GM23338 (cell line): ENCODE measurements at regions not wholly inside any gene's neighbourhood (a gene's known extent, or its start where the extent isn't known, plus 50 kb on each side); places are given as distances from the start of the nearest gene placed in this dataset.

Experiments used
- ATAC-seq: fragments of 200-7000 bp; cut with Tn5 transposase; 3 replicates; pipeline ENCODE4 v1.9.1; 2020
- DNase-seq: peaks from one replicate; pipeline ENCODE4 v3.0.0-alpha.2; 2015; ENCODE audit warnings: low spot score
- H2AFZ ChIP-seq: fragments of 200-600 bp; sonication (generic); 2 replicates; pipeline ENCODE4 v1.8.0; 2016; ENCODE audit warnings: antibody characterized with exemption, mild to moderate bottlenecking, moderate library complexity
- H3F3A ChIP-seq: fragments of 200-600 bp; sonication (generic); replicated peaks from 2 replicates; pipeline ENCODE4 v1.8.0; 2017; ENCODE audit warnings: antibody characterized with exemption, mixed run types, low read depth
- H3K27ac ChIP-seq: fragments of 200-600 bp; sonication (generic); 2 replicates; pipeline ENCODE4 v1.6.1; 2016; ENCODE audit warnings: low read depth
- H3K27me3 ChIP-seq: fragments of 200-600 bp; sonication (generic); 2 replicates; pipeline ENCODE4 v1.8.0; 2016; ENCODE audit warnings: mild to moderate bottlenecking, mixed run types, moderate library complexity; ENCODE audit not compliant: insufficient read depth
- H3K36me3 ChIP-seq: fragments of 200-600 bp; sonication (generic); 2 replicates; pipeline ENCODE4 v1.8.0; 2016; ENCODE audit warnings: mild to moderate bottlenecking; ENCODE audit not compliant: insufficient read depth
- H3K4me1 ChIP-seq: fragments of 200-600 bp; sonication (generic); 2 replicates; pipeline ENCODE4 v1.8.0; 2016; ENCODE audit warnings: mild to moderate bottlenecking, moderate library complexity; ENCODE audit not compliant: insufficient read depth
- H3K4me2 ChIP-seq: fragments of 200-600 bp; sonication (generic); 2 replicates; pipeline ENCODE4 v1.7.1; 2017; ENCODE audit warnings: mixed run types
- H3K4me3 ChIP-seq: fragments of 200-600 bp; sonication (generic); 2 replicates; pipeline ENCODE4 v1.6.1; 2016; ENCODE audit warnings: mixed run types
- H3K79me2 ChIP-seq: fragments of 200-600 bp; sonication (generic); replicated peaks from 2 replicates; pipeline ENCODE4 v1.8.0; 2017; ENCODE audit warnings: mild to moderate bottlenecking; ENCODE audit not compliant: insufficient read depth
- H3K9me2 ChIP-seq: fragments of 200-600 bp; sonication (generic); 2 replicates; pipeline ENCODE4 v1.8.0; 2017; ENCODE audit not compliant: insufficient read depth
- H4K20me1 ChIP-seq: fragments of 200-600 bp; sonication (generic); replicated peaks from 2 replicates; pipeline ENCODE4 v1.8.0; 2017; ENCODE audit warnings: mild to moderate bottlenecking; ENCODE audit not compliant: insufficient read depth
- H3K27ac Mint-ChIP-seq: 2 replicates; pipeline ENCODE4 v1.8.0; 2020; ENCODE audit warnings: inconsistent platforms, mild to moderate bottlenecking, moderate library complexity, mixed read lengths
- H3K27me3 Mint-ChIP-seq: 3 replicates; pipeline ENCODE4 v1.8.0; 2022; ENCODE audit warnings: low read depth, mild to moderate bottlenecking, moderate library complexity, mixed read lengths, inconsistent platforms; ENCODE audit not compliant: insufficient read depth, poor library complexity
- H3K36me3 Mint-ChIP-seq: 3 replicates; pipeline ENCODE4 v1.8.0; 2021; ENCODE audit warnings: low read depth, mild to moderate bottlenecking, inconsistent platforms, moderate library complexity, mixed read lengths
- H3K4me1 Mint-ChIP-seq: 3 replicates; pipeline ENCODE4 v1.8.0; 2020; ENCODE audit warnings: mild to moderate bottlenecking, inconsistent platforms, mixed read lengths
- H3K4me3 Mint-ChIP-seq: 3 replicates; pipeline ENCODE4 v1.8.0; 2021; ENCODE audit warnings: moderate library complexity, mild to moderate bottlenecking, inconsistent platforms, mixed read lengths
- H3K9me3 Mint-ChIP-seq: 3 replicates; pipeline ENCODE4 v1.8.0; 2020; ENCODE audit warnings: moderate library complexity, mild to moderate bottlenecking, inconsistent platforms, mixed read lengths
- CREB1 ChIP-seq: fragments of 250-450 bp; sonication (Bioruptor Pico); IDR thresholded peaks from 2 replicates; pipeline ENCODE4 v1.5.0; 2020; ENCODE audit warnings: low read depth, mild to moderate bottlenecking, moderate library complexity
- CTCF ChIP-seq, 2 experiments: fragments of 200-600 bp in 1 of 2; sonication (generic) in 1 of 2; conservative IDR thresholded peaks; 2 replicates each; pipeline versions ENCODE4 v1.5.1 to v1.6.1; 2016 to 2017; ENCODE audit warnings: antibody characterized with exemption in 2 of 2, low read depth in 2 of 2, mild to moderate bottlenecking in 2 of 2, moderate library complexity in 1 of 2
- ETS1 ChIP-seq: IDR thresholded peaks from 2 replicates; pipeline ENCODE4 v1.6.1; 2016; ENCODE audit warnings: antibody characterized with exemption
- EZH2 ChIP-seq: fragments of 200-600 bp; sonication (generic); IDR thresholded peaks from one replicate; pipeline ENCODE4 v1.8.0; 2017; ENCODE audit warnings: antibody characterized with exemption, mild to moderate bottlenecking, low read depth; ENCODE audit not compliant: unreplicated experiment
- EZH2phosphoT487 ChIP-seq: fragments of 200-600 bp; sonication (generic); IDR thresholded peaks from one replicate; pipeline ENCODE4 v1.8.1; 2018; ENCODE audit warnings: antibody characterized with exemption; ENCODE audit not compliant: unreplicated experiment
- JUNB ChIP-seq: IDR thresholded peaks from one replicate; pipeline ENCODE4 v1.6.1; 2016; ENCODE audit warnings: antibody characterized with exemption; ENCODE audit not compliant: unreplicated experiment
- NANOG ChIP-seq: IDR thresholded peaks from 2 replicates; pipeline ENCODE4 v1.6.1; 2016; ENCODE audit warnings: antibody characterized with exemption, borderline replicate concordance
- POLR2AphosphoS5 ChIP-seq: IDR thresholded peaks from 2 replicates; pipeline ENCODE4 v1.6.1; 2016; ENCODE audit warnings: antibody characterized with exemption, low read depth
- REST ChIP-seq: IDR thresholded peaks from one replicate; pipeline ENCODE4 v1.6.1; 2018; ENCODE audit warnings: antibody characterized with exemption; ENCODE audit not compliant: unreplicated experiment
- STAT1 ChIP-seq: IDR thresholded peaks from one replicate; pipeline ENCODE4 v1.6.1; 2016; ENCODE audit warnings: antibody characterized with exemption; ENCODE audit not compliant: unreplicated experiment
- ZNF114 ChIP-seq: fragments of 250-450 bp; sonication (Bioruptor Pico); IDR thresholded peaks from 2 replicates; pipeline ENCODE4 v1.5.0; 2020; ENCODE audit warnings: mild to moderate bottlenecking, moderate library complexity
- ZNF331 ChIP-seq: fragments of 250-450 bp; sonication (Bioruptor Pico); IDR thresholded peaks from 2 replicates; pipeline ENCODE4 v1.5.0; 2020; ENCODE audit warnings: low read depth, mild to moderate bottlenecking, moderate library complexity
- ZNF462 ChIP-seq: fragments of 250-450 bp; sonication (Bioruptor Pico); IDR thresholded peaks from 2 replicates; pipeline ENCODE4 v1.5.0; 2020; ENCODE audit warnings: mild to moderate bottlenecking, moderate library complexity

DNA sequence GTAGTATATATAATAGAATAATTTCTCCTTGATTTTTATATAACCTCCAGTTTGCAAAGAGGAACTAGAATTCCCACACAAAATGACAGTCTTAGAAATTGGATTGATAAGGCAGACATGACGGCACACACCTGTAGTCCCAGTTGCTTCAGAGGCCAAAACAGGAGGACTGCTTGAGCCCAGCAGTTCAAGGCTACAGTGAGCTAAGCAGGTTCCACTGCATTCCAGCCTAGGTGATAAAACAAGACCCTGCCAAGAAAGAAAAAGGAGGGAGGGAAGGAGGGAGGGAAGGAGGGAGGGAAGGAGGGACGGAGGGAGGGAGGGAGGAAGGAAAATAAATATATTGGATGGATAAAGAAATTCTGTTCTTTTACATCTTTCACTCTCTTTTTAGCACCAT is 77.6 kb upstream of the SASH1 start:
- Histone ChIP-seq H4K20me1 (no peaks in the 10 kb centered on the region), H3K9me2 (no peaks in the 10 kb centered on the region), H2AFZ (no peak overlapping the region), H3K36me3 (no peaks in the 10 kb centered on the region), H3K4me2 (peak overlapping the region; percentile 33; the same call in 1 of the 2 replicates), H3K79me2 (no peaks in the 10 kb centered on the region), H3K4me1 (peaks cover 21% of the 10 kb centered on the region), H3K27ac (no peak overlapping the region), H3K27me3 (no peaks in the 10 kb centered on the region), H3K4me3 (no peak overlapping the region), H3F3A (no peaks in the 10 kb centered on the region)
- H3K36me3 Mint-ChIP-seq = no peaks in the 10 kb centered on the region
- H3K27me3 Mint-ChIP-seq = peaks cover 13% of the 10 kb centered on the region
- H3K4me1 Mint-ChIP-seq = peaks cover 30% of the 10 kb centered on the region
- DNase-seq = peak; percentile 49
- TF ChIP-seq ZNF462 (CRISPR knock-in tag) (no peak), ZNF331 (no peak), POLR2AphosphoS5 (no peak), ETS1 (no peak), CREB1 (CRISPR knock-in tag) (no peak), EZH2phosphoT487 (no peak), EZH2 (no peak), NANOG (no peak), ZNF114 (no peak), CTCF (conservative IDR thresholded peaks at IDR 0.05; ENCODE audit: low read depth in 2 of 2) (no peak), STAT1 (no peak), REST (no peak), JUNB (no peak)
- H3K4me3 Mint-ChIP-seq = no peak overlapping the region
- H3K27ac Mint-ChIP-seq = no peak overlapping the region
- H3K9me3 Mint-ChIP-seq = no peaks in the 10 kb centered on the region
- peak; percentile 66 for ATAC-seq
